ENCODE measurements at regions not wholly inside any gene's neighbourhood (a gene's known extent, or its start where the extent isn't known, plus 50 kb on each side); places are given as distances from the start of the nearest gene placed in this dataset.

- H3K4me3 ChIP-seq (ENCODE audit: low read depth, low read length), result no peak overlapping the region
These were observed 542.6 kb downstream of the ZEB2 start for GRCh38 chr2:143977356-143977755.

GRCh38 chr2:143975216-143975615, 544.7 kb downstream of the ZEB2 start:
- no peak for TF ChIP-seq CTCF (IDR thresholded peaks at IDR 0.05; ENCODE audit: insufficient read depth, low read length, missing control alignments)
- H3K4me3 ChIP-seq (ENCODE audit: low read depth, low read length), result no peak overlapping the region
- ChIA-PET CTCF (no interaction called here), POLR2A (no interaction called here)
- no peak for DNase-seq (ENCODE audit: low read depth, low spot score)

More at GRCh38 chr2:143977356-143977755, 542.6 kb downstream of the ZEB2 start:
- no peak for TF ChIP-seq CTCF (IDR thresholded peaks at IDR 0.05; ENCODE audit: insufficient read depth, low read length, missing control alignments)
- ChIA-PET CTCF (no interaction called here), POLR2A (no interaction called here)
- DNase-seq (ENCODE audit: low read depth, low spot score), result no peak

GRCh38 chr2:143974262-143974661, 545.7 kb downstream of the ZEB2 start:
- CTCF ChIA-PET, result no interaction called here
- no peak for DNase-seq (ENCODE audit: low read depth, low spot score)
- TF ChIP-seq CTCF (IDR thresholded peaks at IDR 0.05; ENCODE audit: insufficient read depth, low read length, missing control alignments), result no peak
- POLR2A ChIA-PET, result no interaction called here
- no peak overlapping the region for H3K4me3 ChIP-seq (ENCODE audit: low read depth, low read length)

GRCh38 chr2:143968860-143969259, 551.1 kb downstream of the ZEB2 start:
- no peak for DNase-seq (ENCODE audit: low read depth, low spot score)
- H3K4me3 ChIP-seq (ENCODE audit: low read depth, low read length), result no peak overlapping the region
- POLR2A ChIA-PET, result no interaction called here
- no peak for TF ChIP-seq CTCF (IDR thresholded peaks at IDR 0.05; ENCODE audit: insufficient read depth, low read length, missing control alignments)
- CTCF ChIA-PET, result interaction anchor here (0.6 to 1.3 kb wide), 2 partner anchors 10 to 11 kb away, joined by 3 read pairs; no protein-coding TSS in a partner anchor

GRCh38 chr2:143968360-143968759, 551.6 kb downstream of the ZEB2 start:
- CTCF ChIA-PET, result interaction anchor here (1.3 kb wide), 1 partner anchor 10 kb away, joined by 3 read pairs; no protein-coding TSS in a partner anchor
- no peak for DNase-seq (ENCODE audit: low read depth, low spot score)
- H3K4me3 ChIP-seq (ENCODE audit: low read depth, low read length), result no peak overlapping the region
- no peak for TF ChIP-seq CTCF (IDR thresholded peaks at IDR 0.05; ENCODE audit: insufficient read depth, low read length, missing control alignments)
- POLR2A ChIA-PET, result no interaction called here

GRCh38 chr2:143965493-143966164, 554.3 kb downstream of the ZEB2 start:
- no peak for DNase-seq (ENCODE audit: low read depth, low spot score)
- H3K4me3 ChIP-seq (ENCODE audit: low read depth, low read length), result no peak overlapping the region
- POLR2A ChIA-PET, result no interaction called here
- CTCF ChIA-PET, result no interaction called here
- TF ChIP-seq CTCF (IDR thresholded peaks at IDR 0.05; ENCODE audit: insufficient read depth, low read length, missing control alignments), result no peak

Measured in AG04449 (cell line).